Calu3 (cell line): ENCODE measurements at regions not wholly inside any gene's neighbourhood (a gene's known extent, or its start where the extent isn't known, plus 50 kb on each side); places are given as distances from the start of the nearest gene placed in this dataset.

Experiments
- BruUV-seq: library from RNA; stranded (reverse); fragments of 400-500 nt; replicated peaks from 2 replicates; lab custom pipeline; 2021; lab: Mats Ljungman, UMichigan
- CTCF ChIA-PET: fragments of 300-600 bp; sonication (Branson Sonifier 250); formaldehyde crosslinking; loops from one replicate; lab custom pipeline; 2022; ENCODE audit warnings: antibody characterized with exemption; lab: Charles Lee
- DNase-seq: peaks from one replicate; pipeline ENCODE4 v3.0.0; 2022
- H3K27ac Mint-ChIP-seq: one replicate; pipeline ENCODE4 v1.8.0; 2022; ENCODE audit warnings: mixed read lengths; ENCODE audit not compliant: unreplicated experiment
- H3K27me3 Mint-ChIP-seq: one replicate; pipeline ENCODE4 v1.8.0; 2022; ENCODE audit warnings: mixed read lengths; ENCODE audit not compliant: unreplicated experiment
- H3K36me3 Mint-ChIP-seq: one replicate; pipeline ENCODE4 v1.8.0; 2022; ENCODE audit warnings: mild to moderate bottlenecking, moderate library complexity, mixed read lengths; ENCODE audit not compliant: insufficient read depth, unreplicated experiment
- H3K4me1 Mint-ChIP-seq: one replicate; pipeline ENCODE4 v1.8.0; 2022; ENCODE audit warnings: mild to moderate bottlenecking, low read depth, mixed read lengths; ENCODE audit not compliant: unreplicated experiment
- H3K4me3 Mint-ChIP-seq: one replicate; pipeline ENCODE4 v1.8.0; 2022; ENCODE audit warnings: mild to moderate bottlenecking, low read depth, moderate library complexity, mixed read lengths; ENCODE audit not compliant: unreplicated experiment
- H3K9me3 Mint-ChIP-seq: one replicate; pipeline ENCODE4 v1.8.0; 2022; ENCODE audit warnings: low read depth, mixed read lengths; ENCODE audit not compliant: unreplicated experiment
- intact Hi-C: fragments of 100-400 bp; cut with micrococcal nuclease; formaldehyde crosslinking; loops from one replicate; pipeline ENCODE4 v1.10.0; 2022; ENCODE audit not compliant: unreplicated experiment
- TF ChIP-seq, protein P1 (sequence below): fragments of 200-600 bp; IDR thresholded peaks from one replicate; pipeline ENCODE4 v1.8.0; 2022; ENCODE audit warnings: antibody characterized with exemption; ENCODE audit not compliant: unreplicated experiment

DNA sequence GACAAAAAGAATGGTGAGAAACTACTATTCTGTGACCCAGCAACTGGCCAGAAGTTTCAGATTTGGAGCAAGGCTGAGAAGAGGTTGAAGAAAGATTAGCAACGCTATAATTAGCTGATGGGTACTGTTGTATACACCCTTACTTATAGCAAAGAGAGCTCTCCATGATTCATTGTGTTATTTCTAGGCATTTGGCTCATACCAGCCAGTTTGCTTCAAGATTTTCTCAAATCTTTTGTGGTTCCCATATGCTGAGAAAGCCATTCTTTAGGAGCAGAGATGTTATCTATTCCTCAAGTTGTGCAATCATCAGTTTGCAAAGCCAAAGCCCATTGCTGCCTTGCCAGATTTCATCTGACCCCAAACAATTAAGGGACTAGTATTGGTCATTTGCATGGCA, 179.4 kb downstream of the ETS1 start:
- intact Hi-C loops = no loop called here
- CTCF ChIA-PET = no interaction called here
- Mint-ChIP-seq H3K4me1 (peaks cover 19% of the 10 kb centered on the region), H3K4me3 (no peak overlapping the region), H3K27ac (no peak overlapping the region), H3K36me3 (no peaks in the 10 kb centered on the region), H3K9me3 (peaks cover 3% of the 10 kb centered on the region), H3K27me3 (no peaks in the 10 kb centered on the region)
- BruUV-seq = no TSS peak
- TF ChIP-seq, protein P1, sequence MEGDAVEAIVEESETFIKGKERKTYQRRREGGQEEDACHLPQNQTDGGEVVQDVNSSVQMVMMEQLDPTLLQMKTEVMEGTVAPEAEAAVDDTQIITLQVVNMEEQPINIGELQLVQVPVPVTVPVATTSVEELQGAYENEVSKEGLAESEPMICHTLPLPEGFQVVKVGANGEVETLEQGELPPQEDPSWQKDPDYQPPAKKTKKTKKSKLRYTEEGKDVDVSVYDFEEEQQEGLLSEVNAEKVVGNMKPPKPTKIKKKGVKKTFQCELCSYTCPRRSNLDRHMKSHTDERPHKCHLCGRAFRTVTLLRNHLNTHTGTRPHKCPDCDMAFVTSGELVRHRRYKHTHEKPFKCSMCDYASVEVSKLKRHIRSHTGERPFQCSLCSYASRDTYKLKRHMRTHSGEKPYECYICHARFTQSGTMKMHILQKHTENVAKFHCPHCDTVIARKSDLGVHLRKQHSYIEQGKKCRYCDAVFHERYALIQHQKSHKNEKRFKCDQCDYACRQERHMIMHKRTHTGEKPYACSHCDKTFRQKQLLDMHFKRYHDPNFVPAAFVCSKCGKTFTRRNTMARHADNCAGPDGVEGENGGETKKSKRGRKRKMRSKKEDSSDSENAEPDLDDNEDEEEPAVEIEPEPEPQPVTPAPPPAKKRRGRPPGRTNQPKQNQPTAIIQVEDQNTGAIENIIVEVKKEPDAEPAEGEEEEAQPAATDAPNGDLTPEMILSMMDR = no peak
- no peak for DNase-seq

GRCh38 chr11:128405714-128406662, 181.4 kb downstream of the ETS1 start:
- Mint-ChIP-seq H3K36me3 (no peaks in the 10 kb centered on the region), H3K4me3 (no peak overlapping the region), H3K4me1 (peaks cover 17% of the 10 kb centered on the region), H3K9me3 (peaks cover 3% of the 10 kb centered on the region), H3K27me3 (no peaks in the 10 kb centered on the region), H3K27ac (no peak overlapping the region)
- CTCF ChIA-PET = no interaction called here
- no peak for DNase-seq
- BruUV-seq = no TSS peak
- intact Hi-C loops = no loop called here
- TF ChIP-seq, protein P1 = no peak

DNA sequence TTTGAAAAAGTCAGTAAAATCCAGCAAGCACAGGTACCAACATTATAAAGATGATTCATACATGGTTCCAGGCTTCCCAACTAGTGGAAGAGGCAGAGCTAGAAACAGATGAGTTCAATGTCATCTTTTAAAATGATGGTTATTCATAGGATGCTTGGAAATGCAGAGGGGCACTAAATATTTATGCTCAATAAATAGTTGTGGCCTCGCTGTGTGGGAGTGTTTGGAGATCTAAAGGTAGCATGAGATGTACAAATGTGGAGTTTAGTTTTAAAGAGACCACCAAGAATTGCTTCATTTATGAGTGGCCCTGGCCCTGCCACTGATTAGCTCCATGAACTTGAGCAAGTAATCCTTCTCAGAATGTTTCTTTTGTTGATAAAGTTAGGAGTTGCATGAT, 182.2 kb downstream of the ETS1 start:
- no peak overlapping the region for H3K27ac Mint-ChIP-seq
- peaks cover 13% of the 10 kb centered on the region for H3K4me1 Mint-ChIP-seq
- H3K4me3 Mint-ChIP-seq = no peak overlapping the region
- TF ChIP-seq, protein P1 = no peak
- BruUV-seq = no TSS peak
- CTCF ChIA-PET = no interaction called here
- DNase-seq = no peak
- intact Hi-C loops = no loop called here
- H3K27me3 Mint-ChIP-seq = no peaks in the 10 kb centered on the region
- H3K9me3 Mint-ChIP-seq = peaks cover under 1% of the 10 kb centered on the region
- H3K36me3 Mint-ChIP-seq = no peaks in the 10 kb centered on the region

DNA sequence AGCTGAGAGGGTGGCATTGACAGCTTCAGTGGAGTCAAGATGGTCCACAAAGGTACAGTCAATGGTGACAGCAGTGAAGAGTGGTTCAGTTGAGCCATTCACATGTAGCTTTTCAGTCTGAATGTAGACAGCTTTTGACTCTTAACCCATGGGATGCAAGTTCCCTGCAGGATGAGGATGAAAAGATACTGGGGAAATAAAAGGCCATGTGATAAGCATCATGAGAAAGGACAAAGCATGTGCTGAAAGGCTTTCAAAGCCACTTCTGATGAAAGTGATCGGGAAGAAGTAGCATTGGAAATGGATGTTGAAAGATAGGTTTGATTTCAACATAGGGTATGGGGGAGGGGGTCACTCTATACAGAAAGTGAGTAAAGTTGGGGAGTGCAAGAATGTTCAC, 182.9 kb downstream of the ETS1 start:
- no peak for DNase-seq
- H3K27me3 Mint-ChIP-seq = no peaks in the 10 kb centered on the region
- no peak overlapping the region for H3K4me3 Mint-ChIP-seq
- TF ChIP-seq, protein P1 = no peak
- intact Hi-C loops = no loop called here
- peaks cover 7% of the 10 kb centered on the region for H3K4me1 Mint-ChIP-seq
- H3K27ac Mint-ChIP-seq = no peak overlapping the region
- H3K36me3 Mint-ChIP-seq = no peaks in the 10 kb centered on the region
- H3K9me3 Mint-ChIP-seq = no peaks in the 10 kb centered on the region
- BruUV-seq = no TSS peak
- CTCF ChIA-PET = no interaction called here
